WTC11 (cell line): ENCODE measurements at regions not wholly inside any gene's neighbourhood (a gene's known extent, or its start where the extent isn't known, plus 50 kb on each side); places are given as distances from the start of the nearest gene placed in this dataset.

Source experiments
- ATAC-seq: fragments of 200-7000 bp; cut with Tn5 transposase; 2 replicates; pipeline ENCODE4 v1.10.0; 2021; ENCODE audit warnings: mild to moderate bottlenecking, moderate library complexity
- CTCF ChIA-PET: fragments of 300-600 bp; sonication (Branson Sonifier 250); formaldehyde crosslinking; loops from one replicate; lab custom pipeline; 2021; ENCODE audit warnings: antibody characterized with exemption; lab: Charles Lee
- POLR2A ChIA-PET: fragments of 350-600 bp; sonication (Branson Sonifier 250); formaldehyde crosslinking; loops from one replicate; lab custom pipeline; 2021; ENCODE audit warnings: antibody characterized with exemption; lab: Charles Lee
- DNase-seq: peaks from one replicate; pipeline ENCODE4 v3.0.0; 2021; ENCODE audit warnings: low spot score
- H3K27ac Mint-ChIP-seq: 2 replicates; pipeline ENCODE4 v1.8.0; 2021; ENCODE audit warnings: mixed read lengths
- H3K27me3 Mint-ChIP-seq: 2 replicates; pipeline ENCODE4 v1.8.0; 2021; ENCODE audit warnings: low read depth, mild to moderate bottlenecking, moderate library complexity, mixed read lengths
- H3K36me3 Mint-ChIP-seq: 2 replicates; pipeline ENCODE4 v1.8.0; 2021; ENCODE audit warnings: mixed read lengths
- H3K4me1 Mint-ChIP-seq: 2 replicates; pipeline ENCODE4 v1.8.0; 2022; ENCODE audit warnings: mixed read lengths
- H3K4me3 Mint-ChIP-seq: 2 replicates; pipeline ENCODE4 v1.8.0; 2021; ENCODE audit warnings: mild to moderate bottlenecking, moderate library complexity, mixed read lengths
- H3K9me3 Mint-ChIP-seq: 2 replicates; pipeline ENCODE4 v1.8.0; 2021; ENCODE audit warnings: mixed read lengths
- ATF1 ChIP-seq: sonication (generic); formaldehyde crosslinking; IDR thresholded peaks from 2 replicates; pipeline ENCODE4 v1.8.1; 2023; ENCODE audit warnings: mild to moderate bottlenecking, moderate library complexity, missing genetic modification reagents
- EMX1 ChIP-seq: fragments of 250-450 bp; sonication (Bioruptor Pico); IDR thresholded peaks from 2 replicates; pipeline ENCODE4 v1.8.0; 2021; ENCODE audit warnings: mild to moderate bottlenecking
- ETV6 ChIP-seq: sonication (generic); formaldehyde crosslinking; IDR thresholded peaks from 2 replicates; pipeline ENCODE4 v1.8.1; 2022; ENCODE audit warnings: mild to moderate bottlenecking, missing genetic modification reagents
- FOXK1 ChIP-seq: sonication (generic); formaldehyde crosslinking; IDR thresholded peaks from 2 replicates; pipeline ENCODE4 v1.8.0; 2022; ENCODE audit warnings: mild to moderate bottlenecking, moderate library complexity, missing genetic modification reagents
- FOXP1 ChIP-seq: sonication (generic); formaldehyde crosslinking; IDR thresholded peaks from 2 replicates; pipeline ENCODE4 v1.8.0; 2022; ENCODE audit warnings: missing genetic modification reagents, mild to moderate bottlenecking, moderate library complexity, borderline replicate concordance
- GTF2I ChIP-seq: fragments of 250-450 bp; sonication (Bioruptor Pico); conservative IDR thresholded peaks from 2 replicates; pipeline ENCODE4 v1.4.0; 2021; ENCODE audit warnings: mild to moderate bottlenecking
- IRF2 ChIP-seq: sonication (generic); formaldehyde crosslinking; IDR thresholded peaks from 2 replicates; pipeline ENCODE4 v1.8.0; 2022; ENCODE audit warnings: low read depth, missing genetic modification reagents, borderline replicate concordance
- MXD4 ChIP-seq: fragments of 250-450 bp; sonication (Bioruptor Pico); IDR thresholded peaks from 2 replicates; pipeline ENCODE4 v1.8.0; 2021; ENCODE audit warnings: mild to moderate bottlenecking, moderate library complexity, borderline replicate concordance
- NFATC4 ChIP-seq: fragments of 250-450 bp; sonication (Bioruptor Pico); IDR thresholded peaks from 2 replicates; pipeline ENCODE4 v1.9.0; 2021; ENCODE audit warnings: mild to moderate bottlenecking
- NFE2L1 ChIP-seq: sonication (generic); formaldehyde crosslinking; IDR thresholded peaks from 2 replicates; pipeline ENCODE4 v1.8.1; 2023; ENCODE audit warnings: missing genetic modification reagents
- NFYB ChIP-seq: sonication (generic); formaldehyde crosslinking; conservative IDR thresholded peaks from 2 replicates; pipeline ENCODE4 v1.8.0; 2022; ENCODE audit warnings: low read depth, missing genetic modification reagents
- NR3C1 ChIP-seq: sonication (generic); formaldehyde crosslinking; conservative IDR thresholded peaks from 2 replicates; pipeline ENCODE4 v1.8.1; 2023; ENCODE audit warnings: low read depth, mild to moderate bottlenecking, missing genetic modification reagents
- PRRX2 ChIP-seq: fragments of 250-450 bp; sonication (Bioruptor Pico); IDR thresholded peaks from 2 replicates; pipeline ENCODE4 v1.8.0; 2021; ENCODE audit warnings: mild to moderate bottlenecking
- SMAD4 ChIP-seq: sonication (generic); formaldehyde crosslinking; IDR thresholded peaks from 2 replicates; pipeline ENCODE4 v1.8.0; 2022; ENCODE audit warnings: mild to moderate bottlenecking, missing genetic modification reagents
- SOX15 ChIP-seq: fragments of 250-450 bp; sonication (Bioruptor Pico); IDR thresholded peaks from 2 replicates; pipeline ENCODE4 v1.9.0; 2021; ENCODE audit warnings: mild to moderate bottlenecking
- TEAD4 ChIP-seq: sonication (generic); formaldehyde crosslinking; IDR thresholded peaks from 2 replicates; pipeline ENCODE4 v1.8.0; 2022; ENCODE audit warnings: mild to moderate bottlenecking, missing genetic modification reagents
- TP53 ChIP-seq: sonication (generic); formaldehyde crosslinking; IDR thresholded peaks from 2 replicates; pipeline ENCODE4 v1.8.1; 2023; ENCODE audit warnings: mild to moderate bottlenecking, missing genetic modification reagents
- ZNF121 ChIP-seq: sonication (generic); formaldehyde crosslinking; IDR thresholded peaks from 2 replicates; pipeline ENCODE4 v1.8.0; 2023; ENCODE audit warnings: missing genetic modification reagents
- ZNF138 ChIP-seq: sonication (generic); formaldehyde crosslinking; conservative IDR thresholded peaks from 2 replicates; pipeline ENCODE4 v1.8.1; 2022; ENCODE audit warnings: mild to moderate bottlenecking, moderate library complexity, missing genetic modification reagents
- ZNF219 ChIP-seq: sonication (generic); formaldehyde crosslinking; IDR thresholded peaks from 2 replicates; pipeline ENCODE4 v1.8.0; 2023; ENCODE audit warnings: missing genetic modification reagents, mild to moderate bottlenecking, borderline replicate concordance
- ZNF232 ChIP-seq: sonication (generic); formaldehyde crosslinking; IDR thresholded peaks from 2 replicates; pipeline ENCODE4 v1.8.0; 2022; ENCODE audit warnings: mild to moderate bottlenecking, missing genetic modification reagents
- ZNF317 ChIP-seq: sonication (generic); formaldehyde crosslinking; IDR thresholded peaks from 2 replicates; pipeline ENCODE4 v1.8.1; 2023; ENCODE audit warnings: low read depth, mild to moderate bottlenecking, moderate library complexity, missing genetic modification reagents, borderline replicate concordance
- ZNF416 ChIP-seq: fragments of 250-450 bp; sonication (Bioruptor Pico); IDR thresholded peaks from 2 replicates; pipeline ENCODE4 v1.9.0; 2021; ENCODE audit warnings: mild to moderate bottlenecking, inconsistent platforms
- TF ChIP-seq, protein P1 (sequence below): sonication (generic); formaldehyde crosslinking; IDR thresholded peaks from 2 replicates; pipeline ENCODE4 v1.8.0; 2022; ENCODE audit warnings: mild to moderate bottlenecking, missing genetic modification reagents
- TF ChIP-seq, protein P2 (sequence below): sonication (generic); formaldehyde crosslinking; IDR thresholded peaks from 2 replicates; pipeline ENCODE4 v1.8.0; 2023; ENCODE audit warnings: missing genetic modification reagents, mild to moderate bottlenecking, borderline replicate concordance

DNA sequence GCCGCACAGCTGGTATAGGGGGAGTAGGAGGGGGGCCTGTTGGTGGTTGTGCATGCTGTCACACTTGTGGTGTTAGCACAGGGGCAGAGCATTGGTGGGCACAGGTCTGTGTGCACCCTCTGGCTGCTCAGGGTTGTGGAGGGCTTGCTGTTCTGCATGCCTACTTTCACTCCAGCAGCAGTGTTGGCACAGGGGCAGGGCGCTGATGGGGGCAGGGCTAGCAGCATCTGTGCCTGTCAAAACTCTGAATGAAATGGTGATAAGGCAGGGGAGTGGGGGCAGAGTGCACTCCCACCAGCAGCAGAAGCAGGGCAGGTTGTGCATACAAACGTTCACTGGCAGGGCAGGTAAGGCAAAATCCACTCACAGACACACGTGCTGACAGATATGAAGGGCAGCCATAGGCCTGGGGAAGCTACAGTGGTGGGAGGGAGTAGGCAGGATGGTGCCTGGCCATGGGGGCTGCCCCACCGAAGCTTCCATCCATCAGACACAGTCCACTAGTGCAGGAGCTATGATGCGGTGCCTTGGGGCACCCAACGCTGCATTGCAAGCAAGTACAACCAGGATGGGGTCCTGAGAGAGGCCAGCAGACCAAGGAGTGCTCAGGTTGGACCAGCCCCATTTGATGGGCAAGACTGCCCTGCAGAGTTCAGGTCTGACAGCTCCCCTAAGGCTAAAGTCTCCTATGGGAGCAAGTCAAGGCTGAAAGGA is 160.7 kb upstream of the SPANXC start:
- no peak overlapping the region for H3K27ac Mint-ChIP-seq
- no peak overlapping the region for H3K4me3 Mint-ChIP-seq
- no peak for DNase-seq
- peaks cover 6% of the 10 kb centered on the region for H3K36me3 Mint-ChIP-seq
- 0 out of 2 replicates have a peak, but pooled peaks cover 4% of the 10 kb centered on the region for H3K4me1 Mint-ChIP-seq
- TF ChIP-seq SOX15 (CRISPR knock-in tag), result no peak
- no peak for TF ChIP-seq FOXK1 (CRISPR knock-in tag)
- TF ChIP-seq EMX1 (CRISPR knock-in tag), result no peak
- no peak for TF ChIP-seq GTF2I (CRISPR knock-in tag)
- no peak for TF ChIP-seq ZNF121
- TF ChIP-seq ATF1, result no peak
- TF ChIP-seq ZNF317 (CRISPR knock-in tag), result no peak
- no peak for TF ChIP-seq PRRX2 (CRISPR knock-in tag)
- no peak for TF ChIP-seq ETV6
- ChIA-PET POLR2A (no interaction called here), CTCF (no interaction called here)
- ATAC-seq, result no peak
- peaks cover 16% of the 10 kb centered on the region for H3K9me3 Mint-ChIP-seq
- no peaks in the 10 kb centered on the region; the same call in 1 of the 2 replicates for H3K27me3 Mint-ChIP-seq

DNA sequence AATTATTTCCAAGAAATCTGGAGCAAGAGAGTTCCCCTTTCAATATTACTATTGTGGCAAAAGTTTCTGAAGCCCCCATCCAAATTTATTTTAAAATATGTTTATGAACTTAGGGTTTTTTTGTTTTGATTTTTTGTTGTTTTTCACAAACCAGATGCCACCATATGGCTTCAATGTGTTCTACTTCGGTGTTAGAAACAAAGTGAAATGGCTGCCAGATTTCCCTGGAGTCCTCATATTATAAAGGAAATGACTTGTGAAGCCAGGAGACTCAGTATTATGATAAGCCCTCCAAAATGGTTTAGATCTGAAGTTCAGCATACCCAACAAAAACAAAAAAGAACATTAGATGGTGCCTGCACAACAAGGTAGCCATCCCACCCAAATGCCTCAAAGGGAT is 154.2 kb upstream of the SPANXC start:
- H3K36me3 Mint-ChIP-seq, result peaks cover 4% of the 10 kb centered on the region; the same call in 1 of the 2 replicates
- no peak for TF ChIP-seq ZNF232
- TF ChIP-seq TP53 (CRISPR knock-in tag), result no peak
- TF ChIP-seq ZNF317 (CRISPR knock-in tag), result no peak
- TF ChIP-seq IRF2 (CRISPR knock-in tag), result no peak
- TF ChIP-seq NFATC4, result no peak
- no peak for TF ChIP-seq ZNF121
- no peak for TF ChIP-seq ZNF219 (CRISPR knock-in tag)

DNA sequence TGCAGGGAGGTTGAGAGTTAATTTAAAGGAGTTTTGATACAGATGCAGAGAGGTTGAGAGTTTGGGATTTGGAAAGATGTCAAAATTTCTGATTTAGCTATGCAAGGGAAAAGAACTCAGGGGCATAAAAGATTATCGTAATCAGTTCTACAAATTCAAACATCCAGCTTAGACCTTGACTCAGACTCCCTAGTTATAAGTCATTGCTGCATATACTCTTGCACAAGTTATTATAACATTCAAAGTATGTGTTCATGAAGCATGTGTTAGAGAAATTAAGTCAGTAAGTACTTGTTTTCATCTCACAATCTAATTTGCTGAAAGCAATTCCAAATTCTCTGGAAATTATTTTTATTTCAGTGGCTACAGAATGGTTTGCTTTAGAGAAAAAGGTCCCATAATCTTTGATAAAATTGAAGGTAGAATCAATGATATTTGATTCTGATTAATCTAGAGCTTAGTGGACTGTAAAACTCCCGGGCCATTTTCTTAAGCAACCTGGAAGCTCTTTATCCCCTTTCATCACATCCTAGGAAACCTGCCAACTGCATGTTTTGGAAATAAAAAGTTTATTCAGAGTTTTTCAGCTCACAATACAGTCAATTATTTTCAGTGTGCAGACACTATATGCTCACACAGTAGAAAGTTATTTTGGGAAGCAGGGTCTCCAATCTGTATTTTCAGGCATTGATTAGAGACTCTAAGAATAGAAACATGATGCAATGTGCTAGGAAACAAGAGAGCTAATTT is 132.9 kb upstream of the SPANXC start:
- DNase-seq (no peak), ATAC-seq (no peak)
- peaks cover 30% of the 10 kb centered on the region for H3K9me3 Mint-ChIP-seq
- ChIA-PET POLR2A (no interaction called here), CTCF (no interaction called here)
- TF ChIP-seq ZNF138 (CRISPR knock-in tag), result no peak
- TF ChIP-seq SMAD4 (CRISPR knock-in tag), result no peak
- no peak for TF ChIP-seq TEAD4
- TF ChIP-seq, all 79 proteins: peak for 0
- no peak overlapping the region for H3K4me3 Mint-ChIP-seq
- no peaks in the 10 kb centered on the region for H3K4me1 Mint-ChIP-seq
- no peak overlapping the region for H3K27ac Mint-ChIP-seq
- peaks cover 3% of the 10 kb centered on the region; the same call in 1 of the 2 replicates for H3K36me3 Mint-ChIP-seq
- H3K27me3 Mint-ChIP-seq, result no peaks in the 10 kb centered on the region

More for the DNA sequence above, 154.2 kb upstream of the SPANXC start:
- no peak for DNase-seq
- no peaks in the 10 kb centered on the region; the same call in 1 of the 2 replicates for H3K27me3 Mint-ChIP-seq
- no peak overlapping the region for H3K4me3 Mint-ChIP-seq
- no peak overlapping the region for H3K27ac Mint-ChIP-seq
- no peaks in the 10 kb centered on the region for H3K4me1 Mint-ChIP-seq
- ChIA-PET CTCF (no interaction called here), POLR2A (no interaction called here)
- peaks cover 16% of the 10 kb centered on the region for H3K9me3 Mint-ChIP-seq
- ATAC-seq, result no peak

DNA sequence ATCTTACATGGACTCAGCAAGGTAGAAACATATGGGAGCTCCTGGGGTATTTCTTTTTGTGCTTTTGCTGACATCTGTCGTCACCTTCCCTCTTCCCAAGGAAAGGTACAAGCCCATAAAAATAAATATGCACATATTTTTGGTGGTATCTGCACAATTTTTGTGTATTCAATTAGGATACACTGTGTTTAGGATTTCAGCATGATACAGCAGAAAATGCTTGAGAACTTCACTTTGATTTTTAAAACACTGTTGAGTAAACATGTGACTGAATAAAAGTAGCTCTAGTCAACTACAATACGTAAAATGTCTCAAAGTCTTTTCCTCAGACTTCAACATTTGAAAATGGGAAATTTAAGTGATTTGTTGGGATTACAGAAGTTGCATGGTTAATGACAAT is 99.4 kb upstream of the SPANXC start:
- H3K9me3 Mint-ChIP-seq, result peaks cover 8% of the 10 kb centered on the region; the same call in 1 of the 2 replicates
- TF ChIP-seq FOXP1 (CRISPR knock-in tag) (no peak), NFYB (no peak), TEAD4 (no peak), NFE2L1 (CRISPR knock-in tag) (no peak), EMX1 (CRISPR knock-in tag) (no peak), ATF1 (no peak), ZNF416 (CRISPR knock-in tag) (no peak), FOXK1 (CRISPR knock-in tag) (no peak), NR3C1 (no peak), MXD4 (no peak)
- TF ChIP-seq, protein P1, sequence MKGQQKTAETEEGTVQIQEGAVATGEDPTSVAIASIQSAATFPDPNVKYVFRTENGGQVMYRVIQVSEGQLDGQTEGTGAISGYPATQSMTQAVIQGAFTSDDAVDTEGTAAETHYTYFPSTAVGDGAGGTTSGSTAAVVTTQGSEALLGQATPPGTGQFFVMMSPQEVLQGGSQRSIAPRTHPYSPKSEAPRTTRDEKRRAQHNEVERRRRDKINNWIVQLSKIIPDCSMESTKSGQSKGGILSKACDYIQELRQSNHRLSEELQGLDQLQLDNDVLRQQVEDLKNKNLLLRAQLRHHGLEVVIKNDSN, result no peak
- TF ChIP-seq, protein P2, sequence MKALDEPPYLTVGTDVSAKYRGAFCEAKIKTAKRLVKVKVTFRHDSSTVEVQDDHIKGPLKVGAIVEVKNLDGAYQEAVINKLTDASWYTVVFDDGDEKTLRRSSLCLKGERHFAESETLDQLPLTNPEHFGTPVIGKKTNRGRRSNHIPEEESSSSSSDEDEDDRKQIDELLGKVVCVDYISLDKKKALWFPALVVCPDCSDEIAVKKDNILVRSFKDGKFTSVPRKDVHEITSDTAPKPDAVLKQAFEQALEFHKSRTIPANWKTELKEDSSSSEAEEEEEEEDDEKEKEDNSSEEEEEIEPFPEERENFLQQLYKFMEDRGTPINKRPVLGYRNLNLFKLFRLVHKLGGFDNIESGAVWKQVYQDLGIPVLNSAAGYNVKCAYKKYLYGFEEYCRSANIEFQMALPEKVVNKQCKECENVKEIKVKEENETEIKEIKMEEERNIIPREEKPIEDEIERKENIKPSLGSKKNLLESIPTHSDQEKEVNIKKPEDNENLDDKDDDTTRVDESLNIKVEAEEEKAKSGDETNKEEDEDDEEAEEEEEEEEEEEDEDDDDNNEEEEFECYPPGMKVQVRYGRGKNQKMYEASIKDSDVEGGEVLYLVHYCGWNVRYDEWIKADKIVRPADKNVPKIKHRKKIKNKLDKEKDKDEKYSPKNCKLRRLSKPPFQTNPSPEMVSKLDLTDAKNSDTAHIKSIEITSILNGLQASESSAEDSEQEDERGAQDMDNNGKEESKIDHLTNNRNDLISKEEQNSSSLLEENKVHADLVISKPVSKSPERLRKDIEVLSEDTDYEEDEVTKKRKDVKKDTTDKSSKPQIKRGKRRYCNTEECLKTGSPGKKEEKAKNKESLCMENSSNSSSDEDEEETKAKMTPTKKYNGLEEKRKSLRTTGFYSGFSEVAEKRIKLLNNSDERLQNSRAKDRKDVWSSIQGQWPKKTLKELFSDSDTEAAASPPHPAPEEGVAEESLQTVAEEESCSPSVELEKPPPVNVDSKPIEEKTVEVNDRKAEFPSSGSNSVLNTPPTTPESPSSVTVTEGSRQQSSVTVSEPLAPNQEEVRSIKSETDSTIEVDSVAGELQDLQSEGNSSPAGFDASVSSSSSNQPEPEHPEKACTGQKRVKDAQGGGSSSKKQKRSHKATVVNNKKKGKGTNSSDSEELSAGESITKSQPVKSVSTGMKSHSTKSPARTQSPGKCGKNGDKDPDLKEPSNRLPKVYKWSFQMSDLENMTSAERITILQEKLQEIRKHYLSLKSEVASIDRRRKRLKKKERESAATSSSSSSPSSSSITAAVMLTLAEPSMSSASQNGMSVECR (CRISPR knock-in tag), result no peak

More for the DNA sequence above, 99.4 kb upstream of the SPANXC start:
- DNase-seq (no peak), ATAC-seq (no peak)
- Mint-ChIP-seq H3K4me3 (no peak overlapping the region), H3K27ac (no peak overlapping the region), H3K4me1 (no peaks in the 10 kb centered on the region), H3K36me3 (no peaks in the 10 kb centered on the region), H3K27me3 (no peaks in the 10 kb centered on the region)
- POLR2A ChIA-PET, result no interaction called here
- CTCF ChIA-PET, result no interaction called here
